Glomerular visceral epithelial cell (primary cell): ENCODE measurements at regions not wholly inside any gene's neighbourhood (a gene's known extent, or its start where the extent isn't known, plus 50 kb on each side); places are given as distances from the start of the nearest gene placed in this dataset.

Experiments
- DNase-seq: peaks from one replicate; pipeline ENCODE4 v3.0.0-alpha.2; 2016; ENCODE audit errors: extremely low spot score

DNA sequence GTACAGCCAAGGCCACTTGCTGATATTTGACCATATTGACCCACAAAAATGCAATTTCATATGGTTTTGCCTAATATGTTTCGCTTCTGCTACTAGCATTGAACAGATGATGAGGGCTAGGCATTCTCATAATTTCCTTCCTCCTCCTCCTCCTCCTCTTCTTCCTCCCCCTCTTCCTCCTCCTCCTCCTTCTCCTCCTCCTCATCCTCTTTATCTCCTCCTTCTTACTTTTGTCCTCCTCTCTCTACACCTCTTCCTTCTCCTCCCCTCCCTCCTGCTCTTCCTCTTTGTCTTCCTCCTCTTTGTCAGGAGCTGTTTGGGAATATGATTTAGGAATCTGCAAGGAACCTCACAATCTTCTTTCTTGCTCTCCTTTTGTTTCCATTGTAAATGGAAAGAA is 133.9 kb upstream of the CELF2 start:
- DNase-seq: no peak

GRCh38 chr10:10886861-10887531 is 130.7 kb upstream of the CELF2 start:
- DNase-seq: no peak

- DNase-seq: no peak
Measured at GRCh38 chr10:10891124-10892082, 126.3 kb upstream of the CELF2 start.

DNA sequence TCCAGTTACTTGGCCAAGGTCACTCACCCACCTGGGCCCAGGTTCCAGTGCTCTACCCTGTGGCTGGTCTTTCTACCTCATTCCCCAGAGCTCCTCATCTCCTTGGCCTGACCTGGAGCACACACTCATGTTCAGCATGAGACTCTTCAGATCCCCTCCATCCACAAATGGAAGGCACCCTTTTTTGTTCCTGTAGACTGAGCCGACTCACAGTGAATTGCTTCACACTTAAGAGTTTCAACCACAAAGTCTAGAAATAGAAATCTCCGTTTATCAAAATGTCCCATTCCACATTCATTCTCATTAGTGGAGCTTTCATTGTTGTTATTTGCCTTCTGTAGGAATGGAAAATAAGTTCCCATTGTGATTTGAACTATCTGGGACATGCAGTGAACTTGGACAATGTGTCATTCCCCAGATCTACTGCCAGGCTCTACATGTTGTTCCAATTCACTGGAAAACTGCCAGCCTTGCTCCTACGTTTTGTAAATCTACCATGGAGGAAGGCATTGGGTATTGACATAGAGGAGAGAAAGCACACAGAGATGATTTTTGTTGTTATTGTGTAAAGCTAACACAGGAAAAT is 125.3 kb upstream of the CELF2 start:
- DNase-seq: no peak

DNA sequence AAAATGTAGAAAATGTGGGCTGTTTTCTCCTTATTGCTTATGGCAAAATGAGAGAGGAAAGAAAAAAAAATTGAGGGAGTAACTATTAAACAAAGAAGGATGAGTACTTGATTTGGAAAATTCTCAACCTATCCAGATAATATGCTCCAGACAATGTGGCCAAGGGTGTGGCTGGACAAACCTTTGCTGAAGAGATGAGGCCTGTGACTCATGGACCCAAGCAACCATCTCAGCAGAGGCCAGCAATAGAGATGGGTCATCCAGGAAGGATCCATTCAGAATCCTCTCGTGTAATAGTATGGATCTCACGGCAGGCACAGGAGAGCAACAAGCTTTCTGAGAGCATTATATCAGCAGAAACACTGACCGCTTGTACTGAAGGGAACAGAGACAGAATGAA is 120.3 kb upstream of the CELF2 start:
- DNase-seq: no peak

DNA sequence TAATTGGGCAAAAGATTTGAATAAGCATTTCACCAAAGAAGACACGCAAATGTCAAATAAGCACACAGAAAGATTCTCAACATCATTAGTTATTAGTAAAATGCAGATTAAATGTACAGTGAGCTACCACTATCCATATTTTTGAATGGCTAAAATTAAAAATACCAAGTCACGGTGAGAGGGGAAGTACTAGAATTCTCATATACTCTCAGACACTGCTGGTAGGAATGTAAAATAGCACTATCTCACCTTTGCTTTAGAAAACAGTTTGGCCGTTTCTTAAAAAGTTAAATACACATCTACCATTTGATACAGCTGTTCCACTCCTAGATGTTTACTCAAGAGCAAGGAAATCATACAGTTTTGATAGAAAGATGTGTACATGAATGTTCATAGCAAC is 115.8 kb upstream of the CELF2 start:
- no peak for DNase-seq

- DNase-seq: no peak
Measured at GRCh38 chr10:10902951-10903350, 114.7 kb upstream of the CELF2 start.

GRCh38 chr10:10903620-10904019 is 114.1 kb upstream of the CELF2 start:
- DNase-seq: no peak

- no peak for DNase-seq
Measured at GRCh38 chr10:10910634-10911033, 107.0 kb upstream of the CELF2 start.

- DNase-seq: no peak
Measured at GRCh38 chr10:10911035-10911434, 106.6 kb upstream of the CELF2 start.

- peak; percentile 95 for DNase-seq
Measured at GRCh38 chr10:10911471-10911921, 106.2 kb upstream of the CELF2 start.

GRCh38 chr10:10914144-10914543 is 103.5 kb upstream of the CELF2 start:
- DNase-seq: no peak

GRCh38 chr10:10915215-10915614 is 102.5 kb upstream of the CELF2 start:
- DNase-seq: no peak

- no peak for DNase-seq
Measured at GRCh38 chr10:10917031-10917430, 100.6 kb upstream of the CELF2 start.

DNA sequence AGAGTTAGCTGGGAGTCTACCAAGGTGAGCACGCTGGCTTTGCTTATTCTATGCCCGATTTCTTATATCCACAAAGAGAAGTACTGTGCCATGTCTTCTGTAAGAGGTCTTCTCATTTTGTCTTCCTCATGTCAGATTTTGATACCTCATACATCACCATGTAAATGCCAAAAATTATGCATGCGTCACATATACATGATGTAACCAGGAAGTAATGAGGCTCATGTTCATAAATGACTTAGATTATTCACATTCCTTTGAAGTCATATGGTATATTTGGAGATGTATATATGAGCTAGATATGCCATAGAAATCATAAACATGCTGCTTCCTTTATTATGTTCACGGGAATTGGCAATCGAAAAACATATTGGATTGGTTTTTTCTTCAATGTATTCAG is 97.7 kb upstream of the CELF2 start:
- DNase-seq: no peak

DNA sequence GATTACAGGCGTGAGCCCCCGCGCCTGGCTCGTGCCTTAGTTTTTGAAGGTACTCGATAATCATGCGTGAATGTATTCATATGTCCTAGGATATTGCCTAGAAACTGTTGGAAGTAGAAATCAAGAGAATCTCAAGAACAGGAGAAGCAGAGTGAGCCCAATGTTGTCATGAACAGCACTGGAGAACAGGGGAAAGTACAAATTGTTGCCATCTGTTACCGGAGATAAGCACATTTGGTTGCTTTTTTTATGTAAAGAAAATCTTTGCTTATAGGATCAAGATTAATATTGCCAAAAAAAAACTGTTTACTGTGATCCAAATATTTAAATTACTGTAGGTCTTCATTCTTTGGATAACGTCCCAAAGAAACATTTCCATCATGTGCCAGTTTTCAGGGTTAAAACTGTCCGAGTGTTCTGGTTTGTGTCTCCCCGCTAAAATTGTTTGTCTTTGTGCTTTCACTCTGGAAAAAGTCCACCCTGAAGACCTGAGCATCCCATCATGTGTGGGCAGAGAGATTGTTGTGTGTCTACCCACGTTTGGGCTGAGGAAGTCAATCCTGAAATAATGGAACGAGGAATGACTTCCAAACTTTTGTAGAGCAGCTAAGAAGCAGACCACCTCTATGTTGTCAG is 95.7 kb upstream of the CELF2 start:
- DNase-seq: no peak

DNA sequence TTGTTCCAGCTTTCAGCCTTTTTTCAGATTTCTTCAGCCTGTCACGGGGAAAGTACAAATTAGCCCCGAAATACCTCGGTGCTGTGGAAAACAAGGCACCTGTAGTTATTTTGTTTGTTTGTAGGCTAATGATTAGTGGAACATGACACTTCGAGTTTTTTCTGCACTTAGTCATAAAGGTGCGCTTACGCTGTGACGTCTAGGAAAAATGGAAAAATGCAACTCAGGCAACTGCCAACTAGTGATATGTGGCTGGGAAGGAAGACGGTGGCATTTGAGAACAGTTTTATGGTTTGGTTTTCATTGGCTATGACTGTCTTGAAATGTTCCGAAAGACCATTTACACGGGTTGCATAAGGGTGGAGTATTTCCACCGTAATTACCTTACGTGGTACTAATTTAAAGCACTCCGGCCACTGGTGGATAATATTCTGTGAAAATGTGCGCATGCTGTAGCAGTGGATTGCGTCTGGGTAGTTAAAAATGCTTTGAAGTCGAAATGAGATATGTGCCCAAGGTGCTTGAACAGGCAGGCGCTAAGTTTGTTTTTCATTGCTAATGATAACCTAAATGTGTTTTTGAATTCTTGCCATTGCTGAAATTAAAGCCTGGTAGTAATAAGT is 94.5 kb upstream of the CELF2 start:
- DNase-seq: no peak

GRCh38 chr10:10925667-10926066 is 92.0 kb upstream of the CELF2 start:
- DNase-seq: no peak

DNA sequence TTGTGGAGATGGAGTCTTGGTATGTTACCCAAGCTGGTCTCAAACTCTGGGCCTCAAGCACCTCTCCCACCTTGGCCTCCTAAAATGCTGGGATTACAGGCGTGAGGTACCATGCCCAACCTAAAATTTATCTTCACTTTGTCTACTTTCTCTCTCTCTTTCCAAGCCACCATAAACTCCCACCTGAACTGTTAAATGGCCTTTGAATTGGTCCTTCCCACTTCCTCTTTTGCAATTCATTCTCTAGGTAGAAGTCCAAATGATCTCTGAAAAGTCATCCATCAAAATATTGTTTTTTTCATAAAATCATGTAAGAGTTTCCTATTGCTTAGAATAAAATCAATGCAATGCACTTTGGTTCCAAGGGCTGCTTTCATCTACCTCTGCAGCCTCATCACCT is 90.1 kb upstream of the CELF2 start:
- no peak for DNase-seq

DNA sequence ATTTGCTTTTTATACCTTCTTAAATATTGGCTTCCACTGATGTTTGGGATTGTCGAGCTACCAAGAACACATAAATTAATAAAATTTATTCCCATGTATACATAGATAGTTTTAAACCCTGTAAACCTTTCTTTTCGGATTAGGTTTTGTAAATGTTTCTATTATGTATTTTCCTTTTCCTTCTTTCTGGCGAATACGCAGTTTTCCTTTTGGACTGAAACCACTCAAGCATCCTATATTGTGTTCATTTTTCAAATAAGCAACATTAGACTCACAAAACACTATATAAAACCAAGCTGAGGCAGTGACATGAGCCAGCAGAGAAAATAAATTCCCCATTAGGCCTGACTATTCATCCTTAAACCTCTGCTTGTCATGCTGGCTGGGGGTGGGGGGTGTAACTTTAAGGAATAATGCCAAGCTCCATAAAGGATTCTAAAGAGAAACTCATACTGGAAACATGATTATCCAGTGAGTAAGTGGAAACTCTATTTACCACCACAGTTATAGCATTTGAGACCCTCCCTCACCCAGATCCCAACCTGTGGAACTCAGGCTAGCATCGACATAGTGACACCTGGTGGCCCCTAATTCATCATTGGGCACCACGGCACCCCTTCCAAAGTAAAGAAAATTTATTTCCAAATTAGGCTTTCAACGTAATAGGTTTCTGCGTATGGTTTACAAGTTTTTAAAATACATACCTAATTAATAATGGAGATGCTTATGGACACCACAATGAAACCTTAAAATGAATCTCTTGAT is 86.5 kb upstream of the CELF2 start:
- DNase-seq: no peak

DNA sequence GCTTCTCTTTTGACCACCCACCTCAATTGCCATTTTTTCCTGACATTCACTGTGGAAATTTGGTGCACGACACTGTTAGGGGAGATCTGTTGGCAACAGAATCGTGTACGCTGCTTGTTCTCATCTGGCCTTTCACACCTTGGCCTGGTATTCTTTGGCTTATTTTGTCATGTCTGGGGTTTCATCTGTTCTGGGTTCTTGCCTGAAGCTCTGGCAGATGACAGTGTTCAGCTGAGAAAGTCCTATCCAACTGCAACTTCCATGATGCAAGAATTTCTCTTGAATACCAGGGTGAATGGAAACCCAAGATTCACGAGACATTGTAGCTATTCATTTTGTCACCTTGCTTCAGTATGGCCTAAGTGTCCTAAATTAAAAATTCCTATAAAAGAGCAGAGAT is 82.6 kb upstream of the CELF2 start:
- DNase-seq: no peak
